Mesenchymal stem cell (in vitro differentiated cells and primary cell): ENCODE measurements at regions not wholly inside any gene's neighbourhood (a gene's known extent, or its start where the extent isn't known, plus 50 kb on each side); places are given as distances from the start of the nearest gene placed in this dataset.
"Not testable (repeated sequence)": the region's sequence is repeated elsewhere in the genome, so short reads cannot be mapped to it uniquely, and the experiment has no call there.

Source experiments
- DNase-seq: peaks from one replicate; pipeline ENCODE4 v3.0.0-alpha.2; 2013
- H2AFZ ChIP-seq: one replicate; pipeline ENCODE4 v1.6.1; 2013; ENCODE audit warnings: low read depth, mild to moderate bottlenecking, control low read depth, inconsistent platforms, low read length, moderate library complexity
- H2AK5ac ChIP-seq: 2 replicates; pipeline ENCODE4 v1.6.1; 2013; ENCODE audit warnings: low read length, moderate library complexity, mild to moderate bottlenecking, inconsistent platforms; ENCODE audit not compliant: severe bottlenecking
- H2BK120ac ChIP-seq: one replicate; pipeline ENCODE4 v1.6.1; 2013; ENCODE audit warnings: low read depth, mild to moderate bottlenecking, inconsistent platforms, low read length, moderate library complexity
- H2BK12ac ChIP-seq, 2 experiments: one replicate each; pipeline ENCODE4 v1.6.1; 2013; ENCODE audit warnings: inconsistent platforms in 2 of 2, low read length in 2 of 2, mild to moderate bottlenecking in 2 of 2, moderate library complexity in 2 of 2, control low read depth in 1 of 2
- H2BK15ac ChIP-seq: one replicate; pipeline ENCODE4 v1.6.1; 2013; ENCODE audit warnings: mild to moderate bottlenecking, low read depth, inconsistent platforms; ENCODE audit not compliant: poor library complexity, severe bottlenecking
- H2BK5ac ChIP-seq: 2 replicates; pipeline ENCODE4 v1.6.1; 2013; ENCODE audit warnings: low read depth, mild to moderate bottlenecking, low read length, control low read depth, inconsistent platforms; ENCODE audit not compliant: poor library complexity, severe bottlenecking
- H3K14ac ChIP-seq, 2 experiments: one replicate each; pipeline ENCODE4 v1.6.1; 2013; ENCODE audit warnings: inconsistent platforms in 2 of 2, low read length in 2 of 2, control low read depth in 1 of 2, mild to moderate bottlenecking in 1 of 2, moderate library complexity in 1 of 2
- H3K18ac ChIP-seq, 2 experiments: one replicate each; pipeline ENCODE4 v1.6.1; 2013; ENCODE audit warnings: inconsistent platforms in 2 of 2, low read length in 2 of 2, control low read depth in 1 of 2, low read depth in 1 of 2, mild to moderate bottlenecking in 1 of 2
- H3K23ac ChIP-seq, 2 experiments: one replicate each; pipeline ENCODE4 v1.6.1; 2013; ENCODE audit warnings: inconsistent platforms in 2 of 2, low read length in 2 of 2, mild to moderate bottlenecking in 2 of 2, moderate library complexity in 2 of 2, control low read depth in 1 of 2
- H3K27ac ChIP-seq: 2 replicates; pipeline ENCODE4 v1.5.1; 2013; ENCODE audit warnings: mild to moderate bottlenecking, moderate library complexity, low read length, control low read depth, inconsistent platforms; ENCODE audit not compliant: poor library complexity, severe bottlenecking
- H3K27me3 ChIP-seq, 2 experiments: 2 replicates each; pipeline versions ENCODE4 v1.6.1 to v1.7.0; 2013; ENCODE audit warnings: low read length in 2 of 2, mild to moderate bottlenecking in 2 of 2, moderate library complexity in 2 of 2, control low read depth in 1 of 2, inconsistent platforms in 1 of 2; ENCODE audit not compliant: control insufficient read depth in 1 of 2, insufficient read depth in 1 of 2
- H3K36me3 ChIP-seq, 2 experiments: 2 replicates each; pipeline versions ENCODE4 v1.6.1 to v1.7.0; 2013; ENCODE audit warnings: low read length in 2 of 2, control low read depth in 1 of 2, inconsistent platforms in 1 of 2, low read depth in 1 of 2, mild to moderate bottlenecking in 1 of 2; ENCODE audit not compliant: insufficient read depth in 2 of 2, control insufficient read depth in 1 of 2
- H3K4ac ChIP-seq, 2 experiments: one replicate each; pipeline ENCODE4 v1.6.1; 2013; ENCODE audit warnings: inconsistent platforms in 2 of 2, low read length in 2 of 2, mild to moderate bottlenecking in 2 of 2, moderate library complexity in 2 of 2, control low read depth in 1 of 2, low read depth in 1 of 2
- H3K4me1 ChIP-seq: 2 replicates; pipeline ENCODE4 v1.6.1; 2013; ENCODE audit warnings: low read depth, low read length, control low read depth; ENCODE audit not compliant: control insufficient read depth, insufficient read depth
- H3K4me2 ChIP-seq: 2 replicates; pipeline ENCODE4 v1.6.1; 2013; ENCODE audit warnings: low read length, mild to moderate bottlenecking, inconsistent platforms; ENCODE audit not compliant: poor library complexity, severe bottlenecking
- H3K4me3 ChIP-seq, 2 experiments: 2 replicates each; pipeline versions ENCODE4 v1.5.1 to v1.7.0; 2013; ENCODE audit warnings: low read length in 2 of 2, mild to moderate bottlenecking in 2 of 2, control low read depth in 1 of 2, low read depth in 1 of 2; ENCODE audit not compliant: insufficient read depth in 1 of 2
- H3K79me1 ChIP-seq: replicated peaks from 2 replicates; pipeline ENCODE4 v1.6.1; 2013; ENCODE audit warnings: mild to moderate bottlenecking, control low read depth, low read length, inconsistent platforms; ENCODE audit not compliant: poor library complexity, severe bottlenecking
- H3K9ac ChIP-seq: 2 replicates; pipeline ENCODE4 v1.7.0; 2013; ENCODE audit warnings: mild to moderate bottlenecking, low read length, moderate library complexity
- H3K9me3 ChIP-seq: 2 replicates; pipeline ENCODE4 v1.7.0; 2013; ENCODE audit warnings: mild to moderate bottlenecking, low read length; ENCODE audit not compliant: control insufficient read depth
- H4K8ac ChIP-seq: one replicate; pipeline ENCODE4 v1.6.1; 2013; ENCODE audit warnings: inconsistent platforms, mild to moderate bottlenecking, low read length, moderate library complexity
- H4K91ac ChIP-seq: one replicate; pipeline ENCODE4 v1.6.1; 2013; ENCODE audit warnings: mild to moderate bottlenecking, low read length, inconsistent platforms
- WGBS: methylation state at CpG from one replicate; pipeline ENCODE4 v1.1.7; 2013; ENCODE audit warnings: mixed read lengths; 5-methylcytosine and 5-hydroxymethylcytosine counted together

GRCh38 chr1:157353546-157353945, 198.8 kb downstream of the FCRL5 start:
- no peak for DNase-seq
- no peak overlapping the region for H3K23ac ChIP-seq
- 30% methylated on average over 2 of the region's 2 CpGs for WGBS
- H3K4ac ChIP-seq = no peak overlapping the region
- H3K4me2 ChIP-seq = no peak overlapping the region
- H3K9ac ChIP-seq = no peak overlapping the region
- H2BK120ac ChIP-seq = no peak overlapping the region
- no peak overlapping the region for H3K27ac ChIP-seq
- no peak overlapping the region for H3K18ac ChIP-seq
- no peak overlapping the region for H3K4me3 ChIP-seq
- H2AK5ac ChIP-seq = no peak overlapping the region
- no peak overlapping the region for H3K14ac ChIP-seq
- no peak overlapping the region for H2BK15ac ChIP-seq
- H3K79me1 ChIP-seq = no peaks in the 10 kb centered on the region
- H3K27me3 ChIP-seq = peaks cover 21 to 28% of the 10 kb centered on the region in 2 experiments
- no peak overlapping the region for H2BK12ac ChIP-seq
- H2BK5ac ChIP-seq = no peak overlapping the region
- H4K91ac ChIP-seq = no peak overlapping the region
- H3K9me3 ChIP-seq = no peaks in the 10 kb centered on the region
- H3K36me3 ChIP-seq = no peaks in the 10 kb centered on the region
- H4K8ac ChIP-seq = no peak overlapping the region
- no peaks in the 10 kb centered on the region for H3K4me1 ChIP-seq
- H2AFZ ChIP-seq = no peak overlapping the region

DNA sequence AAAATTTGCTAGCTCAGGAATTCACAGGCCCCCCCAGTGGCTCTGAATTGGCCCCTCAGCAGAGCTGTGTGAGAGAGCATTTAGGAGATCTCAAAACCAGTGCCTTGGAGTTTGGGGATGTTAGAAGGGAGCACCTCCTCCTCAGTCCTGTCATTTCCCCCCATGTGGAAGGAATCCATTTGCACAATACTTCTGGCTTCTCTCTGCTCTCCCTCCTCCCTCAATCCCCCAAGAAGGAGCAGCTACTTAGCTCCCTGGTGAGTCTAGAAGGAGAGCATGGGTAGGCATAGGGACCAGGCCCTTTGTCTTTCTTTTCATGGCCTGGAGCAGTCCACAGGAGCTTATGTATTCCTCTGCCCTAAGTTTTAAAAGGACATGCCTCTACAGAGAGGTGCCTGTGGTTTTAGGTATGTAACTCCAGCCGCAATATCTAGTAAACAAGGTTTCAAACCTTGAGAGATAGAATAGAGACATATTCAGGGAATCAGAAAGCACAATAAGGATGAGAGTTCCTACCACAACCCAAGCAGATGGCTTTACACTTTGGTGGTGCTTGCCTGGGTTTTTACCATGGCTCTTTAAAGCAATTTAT, 199.4 kb downstream of the FCRL5 start:
- no peaks in the 10 kb centered on the region for H3K36me3 ChIP-seq
- no peak overlapping the region for H3K4ac ChIP-seq
- DNase-seq = no peak
- H3K27me3 ChIP-seq = peaks cover 27 to 28% of the 10 kb centered on the region in 2 experiments
- no peak overlapping the region for H2BK12ac ChIP-seq
- H3K23ac ChIP-seq = no peak overlapping the region
- no peak overlapping the region for H3K9ac ChIP-seq
- no peak overlapping the region for H2BK120ac ChIP-seq
- no peaks in the 10 kb centered on the region for H3K9me3 ChIP-seq
- H3K27ac ChIP-seq = no peak overlapping the region
- no peaks in the 10 kb centered on the region for H3K79me1 ChIP-seq
- no peak overlapping the region for H3K4me2 ChIP-seq
- H2AFZ ChIP-seq = no peak overlapping the region
- H2BK15ac ChIP-seq = no peak overlapping the region
- H2AK5ac ChIP-seq = no peak overlapping the region
- H4K91ac ChIP-seq = no peak overlapping the region
- H3K18ac ChIP-seq = no peak overlapping the region
- no peak overlapping the region for H3K14ac ChIP-seq
- WGBS = 82% methylated on average over 1 of the region's 1 CpG
- no peaks in the 10 kb centered on the region for H3K4me1 ChIP-seq
- no peak overlapping the region for H4K8ac ChIP-seq
- no peak overlapping the region for H2BK5ac ChIP-seq
- H3K4me3 ChIP-seq = no peak overlapping the region

DNA sequence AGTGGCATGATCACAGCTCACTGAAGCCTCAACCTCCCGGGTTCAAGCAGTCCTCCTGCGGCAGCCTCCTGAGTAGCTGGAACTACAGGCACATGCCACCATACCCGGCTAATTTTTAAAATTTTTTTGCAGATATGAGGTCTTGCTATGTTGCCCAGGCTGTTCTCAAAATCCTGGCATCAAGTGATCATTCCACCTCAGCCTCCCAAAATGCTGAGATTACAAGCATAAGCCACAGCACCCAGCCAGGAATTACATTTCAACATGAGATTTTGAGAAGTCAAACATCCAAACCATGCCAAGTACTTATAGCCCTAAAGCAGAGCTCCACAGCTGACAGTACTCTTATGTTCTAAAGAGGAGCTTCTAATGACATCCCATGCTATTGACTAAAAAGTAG, 200.1 kb downstream of the FCRL5 start:
- H3K27me3 ChIP-seq = peaks cover 28% of the 10 kb centered on the region in 2 experiments
- H4K91ac ChIP-seq = no peak overlapping the region
- no peak overlapping the region for H2AK5ac ChIP-seq
- H3K79me1 ChIP-seq = no peaks in the 10 kb centered on the region
- no peak overlapping the region for H3K4me2 ChIP-seq
- no peak overlapping the region for H2BK15ac ChIP-seq
- no peak overlapping the region for H3K9ac ChIP-seq
- no peak overlapping the region for H3K18ac ChIP-seq
- no peak overlapping the region for H3K4me3 ChIP-seq
- H3K36me3 ChIP-seq = no peaks in the 10 kb centered on the region
- H3K4ac ChIP-seq = no peak overlapping the region
- 86% methylated on average over 3 of the region's 3 CpGs for WGBS
- H3K9me3 ChIP-seq = no peaks in the 10 kb centered on the region
- no peak overlapping the region for H2BK120ac ChIP-seq
- no peak overlapping the region for H3K23ac ChIP-seq
- no peaks in the 10 kb centered on the region for H3K4me1 ChIP-seq
- no peak overlapping the region for H3K27ac ChIP-seq
- no peak overlapping the region for H3K14ac ChIP-seq
- H2BK5ac ChIP-seq = no peak overlapping the region
- H2BK12ac ChIP-seq = no peak overlapping the region
- no peak overlapping the region for H4K8ac ChIP-seq
- DNase-seq = no peak
- no peak overlapping the region for H2AFZ ChIP-seq

- not testable (repeated sequence) for H2AFZ ChIP-seq, H3K79me1 ChIP-seq, H3K9me3 ChIP-seq, H3K14ac ChIP-seq, H3K23ac ChIP-seq, H3K4me3 ChIP-seq, H3K4ac ChIP-seq, H2AK5ac ChIP-seq, H3K27ac ChIP-seq, H2BK12ac ChIP-seq, H3K4me2 ChIP-seq, H2BK120ac ChIP-seq, H3K9ac ChIP-seq, H2BK5ac ChIP-seq, DNase-seq, H4K91ac ChIP-seq, H3K4me1 ChIP-seq, H3K18ac ChIP-seq, H4K8ac ChIP-seq, H2BK15ac ChIP-seq, H3K36me3 ChIP-seq
- H3K27me3 ChIP-seq = peaks cover 28% of the 10 kb centered on the region in 2 experiments
- WGBS = 73% methylated on average over 2 of the region's 2 CpGs
These were observed 200.5 kb downstream of the FCRL5 start for GRCh38 chr1:157351800-157352199.
